DND-41 (cell line): ENCODE measurements at regions not wholly inside any gene's neighbourhood (a gene's known extent, or its start where the extent isn't known, plus 50 kb on each side); places are given as distances from the start of the nearest gene placed in this dataset.

Source experiments
- EZH2 ChIP-seq: IDR thresholded peaks from 3 replicates; pipeline ENCODE4 v1.6.1; 2012; ENCODE audit warnings: borderline replicate concordance, low read depth, mild to moderate bottlenecking, moderate library complexity, low read length, inconsistent platforms; ENCODE audit not compliant: severe bottlenecking
- TF ChIP-seq, protein P1 (sequence below): IDR thresholded peaks from 2 replicates; pipeline ENCODE4 v1.5.1; 2012; ENCODE audit warnings: borderline replicate concordance, low read length, moderate library complexity, mild to moderate bottlenecking; ENCODE audit not compliant: poor library complexity, severe bottlenecking; ENCODE audit errors: extremely low read depth

- TF ChIP-seq, protein P1, sequence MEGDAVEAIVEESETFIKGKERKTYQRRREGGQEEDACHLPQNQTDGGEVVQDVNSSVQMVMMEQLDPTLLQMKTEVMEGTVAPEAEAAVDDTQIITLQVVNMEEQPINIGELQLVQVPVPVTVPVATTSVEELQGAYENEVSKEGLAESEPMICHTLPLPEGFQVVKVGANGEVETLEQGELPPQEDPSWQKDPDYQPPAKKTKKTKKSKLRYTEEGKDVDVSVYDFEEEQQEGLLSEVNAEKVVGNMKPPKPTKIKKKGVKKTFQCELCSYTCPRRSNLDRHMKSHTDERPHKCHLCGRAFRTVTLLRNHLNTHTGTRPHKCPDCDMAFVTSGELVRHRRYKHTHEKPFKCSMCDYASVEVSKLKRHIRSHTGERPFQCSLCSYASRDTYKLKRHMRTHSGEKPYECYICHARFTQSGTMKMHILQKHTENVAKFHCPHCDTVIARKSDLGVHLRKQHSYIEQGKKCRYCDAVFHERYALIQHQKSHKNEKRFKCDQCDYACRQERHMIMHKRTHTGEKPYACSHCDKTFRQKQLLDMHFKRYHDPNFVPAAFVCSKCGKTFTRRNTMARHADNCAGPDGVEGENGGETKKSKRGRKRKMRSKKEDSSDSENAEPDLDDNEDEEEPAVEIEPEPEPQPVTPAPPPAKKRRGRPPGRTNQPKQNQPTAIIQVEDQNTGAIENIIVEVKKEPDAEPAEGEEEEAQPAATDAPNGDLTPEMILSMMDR: no peak
- no peak for TF ChIP-seq EZH2
Measured at GRCh38 chr14:78073028-78073427, 97.1 kb upstream of the NRXN3 start.
